Peyer's patch (tissue), 4 donors: ENCODE measurements at regions not wholly inside any gene's neighbourhood (a gene's known extent, or its start where the extent isn't known, plus 50 kb on each side); places are given as distances from the start of the nearest gene placed in this dataset.

Source experiments
- CTCF ChIP-seq, 6 experiments: fragments of 450-650 bp in 4 of 6; fragments of 200-600 bp in 2 of 6; sonication (generic) in 1 of 6; IDR thresholded peaks; one replicate each; pipeline ENCODE4 v1.5.1; 2017 to 2019; ENCODE audit warnings: antibody characterized with exemption in 6 of 6, mild to moderate bottlenecking in 3 of 6, moderate library complexity in 1 of 6
- POLR2A ChIP-seq, 2 donors: fragments of 450-650 bp; IDR thresholded peaks; one replicate each; pipeline ENCODE4 v1.5.1; 2017; ENCODE audit warnings: antibody characterized with exemption in 2 of 2, mild to moderate bottlenecking in 2 of 2, moderate library complexity in 2 of 2

GRCh38 chr2:2804528-2804927 is 473.5 kb upstream of the MYT1L start:
- TF ChIP-seq POLR2A (IDR thresholded peaks at IDR 0.05) (no peak), CTCF (IDR thresholded peaks at IDR 0.05) (no peak)
